DND-41 (cell line): ENCODE measurements at regions not wholly inside any gene's neighbourhood (a gene's known extent, or its start where the extent isn't known, plus 50 kb on each side); places are given as distances from the start of the nearest gene placed in this dataset.

Experiments used
- ATAC-seq: fragments of 200-7000 bp; cut with Tn5 transposase; 3 replicates; pipeline ENCODE4 v1.9.1; 2021; ENCODE audit warnings: low read depth; ENCODE audit not compliant: insufficient read depth
- DNase-seq: peaks from one replicate; pipeline ENCODE4 v3.0.0-alpha.2; 2020
- H2AFZ ChIP-seq: 2 replicates; pipeline ENCODE4 v1.6.0; 2012; ENCODE audit warnings: low read depth, low read length
- H3K27ac ChIP-seq: 2 replicates; pipeline ENCODE4 v1.5.1; 2012; ENCODE audit warnings: low read length, inconsistent platforms
- H3K27me3 ChIP-seq: fragments of 200-600 bp; sonication (generic); 2 replicates; pipeline ENCODE4 v1.6.0; 2012; ENCODE audit warnings: low read length, mild to moderate bottlenecking, inconsistent platforms; ENCODE audit not compliant: insufficient read depth, poor library complexity
- H3K36me3 ChIP-seq: 2 replicates; pipeline ENCODE4 v1.5.1; 2012; ENCODE audit warnings: low read length, inconsistent platforms; ENCODE audit not compliant: insufficient read depth
- H3K4me1 ChIP-seq: 2 replicates; pipeline ENCODE4 v1.5.1; 2012; ENCODE audit warnings: mild to moderate bottlenecking, low read length; ENCODE audit not compliant: insufficient read depth
- H3K4me2 ChIP-seq: 2 replicates; pipeline ENCODE4 v1.6.0; 2012; ENCODE audit warnings: mild to moderate bottlenecking, moderate library complexity, low read length, inconsistent platforms; ENCODE audit not compliant: insufficient read depth
- H3K4me3 ChIP-seq, 2 experiments: fragments of 200-600 bp in 1 of 2; shearing (Covaris generic) in 1 of 2; 2 replicates each; pipeline ENCODE4 v1.5.1; 2012 to 2016; ENCODE audit warnings: inconsistent platforms in 2 of 2, low read length in 2 of 2, mild to moderate bottlenecking in 2 of 2, low read depth in 1 of 2, moderate library complexity in 1 of 2
- H3K79me2 ChIP-seq: 2 replicates; pipeline ENCODE4 v1.6.0; 2012; ENCODE audit warnings: low read length, inconsistent platforms; ENCODE audit not compliant: insufficient read depth
- H3K9ac ChIP-seq: 2 replicates; pipeline ENCODE4 v1.6.0; 2012; ENCODE audit warnings: low read depth, mild to moderate bottlenecking, inconsistent platforms, low read length, moderate library complexity
- H3K9me3 ChIP-seq: 2 replicates; pipeline ENCODE4 v1.5.1; 2012; ENCODE audit warnings: low read length, moderate library complexity, mild to moderate bottlenecking, inconsistent platforms; ENCODE audit not compliant: insufficient read depth, severe bottlenecking
- H4K20me1 ChIP-seq: 2 replicates; pipeline ENCODE4 v1.6.0; 2012; ENCODE audit warnings: low read length; ENCODE audit not compliant: insufficient read depth
- CTCF ChIP-seq: IDR thresholded peaks from 2 replicates; pipeline ENCODE4 v1.5.1; 2012; ENCODE audit warnings: borderline replicate concordance, low read length, moderate library complexity, mild to moderate bottlenecking; ENCODE audit not compliant: poor library complexity, severe bottlenecking; ENCODE audit errors: extremely low read depth
- EZH2 ChIP-seq: IDR thresholded peaks from 3 replicates; pipeline ENCODE4 v1.6.1; 2012; ENCODE audit warnings: borderline replicate concordance, low read depth, mild to moderate bottlenecking, moderate library complexity, low read length, inconsistent platforms; ENCODE audit not compliant: severe bottlenecking

- H2AFZ ChIP-seq = no peak overlapping the region
- ATAC-seq (no peak), DNase-seq (no peak)
- no peak overlapping the region for H3K27ac ChIP-seq
- H4K20me1 ChIP-seq = no peaks in the 10 kb centered on the region
- H3K36me3 ChIP-seq = no peaks in the 10 kb centered on the region
- H3K4me2 ChIP-seq = no peak overlapping the region
- no peaks in the 10 kb centered on the region for H3K4me1 ChIP-seq
- no peak overlapping the region for H3K9ac ChIP-seq
- no peaks in the 10 kb centered on the region for H3K27me3 ChIP-seq
- H3K4me3 ChIP-seq = no peak overlapping the region
- no peaks in the 10 kb centered on the region for H3K79me2 ChIP-seq
- TF ChIP-seq CTCF (no peak), EZH2 (no peak)
- H3K9me3 ChIP-seq = no peaks in the 10 kb centered on the region
These were observed 306.8 kb upstream of the FMN2 start for GRCh38 chr1:239784896-239785295.

- TF ChIP-seq EZH2 = no peak
- TF ChIP-seq CTCF = no peak
- Histone ChIP-seq H3K79me2 (no peaks in the 10 kb centered on the region), H4K20me1 (no peaks in the 10 kb centered on the region), H3K4me2 (no peak overlapping the region), H3K9ac (no peak overlapping the region), H2AFZ (no peak overlapping the region), H3K4me3 (no peak overlapping the region), H3K9me3 (no peaks in the 10 kb centered on the region), H3K27me3 (no peaks in the 10 kb centered on the region), H3K27ac (no peak overlapping the region), H3K36me3 (no peaks in the 10 kb centered on the region), H3K4me1 (no peaks in the 10 kb centered on the region)
- ATAC-seq (no peak), DNase-seq (no peak)
These were observed 306.1 kb upstream of the FMN2 start for GRCh38 chr1:239785576-239785975.

GRCh38 chr1:239786464-239786863, 305.2 kb upstream of the FMN2 start:
- H3K36me3 ChIP-seq = no peaks in the 10 kb centered on the region
- no peak overlapping the region for H3K27ac ChIP-seq
- H4K20me1 ChIP-seq = no peaks in the 10 kb centered on the region
- H3K4me3 ChIP-seq = no peak overlapping the region
- ATAC-seq = no peak
- no peaks in the 10 kb centered on the region for H3K4me1 ChIP-seq
- TF ChIP-seq EZH2 (no peak), CTCF (no peak)
- H3K4me2 ChIP-seq = no peak overlapping the region
- H3K9me3 ChIP-seq = no peaks in the 10 kb centered on the region
- no peak overlapping the region for H3K9ac ChIP-seq
- H3K79me2 ChIP-seq = no peaks in the 10 kb centered on the region
- DNase-seq = no peak
- no peak overlapping the region for H2AFZ ChIP-seq
- no peaks in the 10 kb centered on the region for H3K27me3 ChIP-seq

DNA sequence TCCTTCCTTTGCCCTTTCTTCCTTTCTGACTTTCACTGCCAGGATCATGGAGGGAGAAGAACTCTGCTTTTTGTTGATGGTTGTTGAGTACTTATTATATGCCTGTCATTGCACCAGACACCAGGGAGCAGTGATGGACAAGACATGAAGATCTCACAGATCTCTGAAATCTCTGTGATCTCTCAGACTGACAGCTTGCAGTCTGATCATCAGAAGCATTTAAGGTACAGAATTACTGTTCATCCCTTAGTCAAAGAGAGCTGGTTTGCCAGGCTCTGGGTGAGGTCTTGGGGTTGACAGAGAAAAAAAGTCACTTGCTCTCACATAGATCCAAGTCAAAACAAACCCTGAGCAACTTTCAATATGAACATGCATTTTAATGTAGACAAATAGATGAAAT, 299.5 kb upstream of the FMN2 start:
- DNase-seq (no peak), ATAC-seq (no peak)
- Histone ChIP-seq H3K9me3 (no peaks in the 10 kb centered on the region), H2AFZ (no peak overlapping the region), H3K27me3 (no peaks in the 10 kb centered on the region), H4K20me1 (no peaks in the 10 kb centered on the region), H3K79me2 (no peaks in the 10 kb centered on the region), H3K36me3 (no peaks in the 10 kb centered on the region), H3K9ac (no peak overlapping the region), H3K27ac (no peak overlapping the region), H3K4me3 (no peak overlapping the region), H3K4me2 (no peak overlapping the region), H3K4me1 (no peaks in the 10 kb centered on the region)
- TF ChIP-seq EZH2 (no peak), CTCF (no peak)
